HCT116 (cell line): ENCODE measurements at regions not wholly inside any gene's neighbourhood (a gene's known extent, or its start where the extent isn't known, plus 50 kb on each side); places are given as distances from the start of the nearest gene placed in this dataset.

Experiments used
- CTCF ChIP-seq, 3 experiments: fragments of 200-600 bp in 1 of 3; sonication (generic) in 1 of 3; IDR thresholded peaks in 2 of 3; conservative IDR thresholded peaks in 1 of 3; 2 replicates each; pipeline ENCODE4 v1.5.1; 2012 to 2017; ENCODE audit warnings: low read depth in 2 of 3, low read length in 2 of 3, antibody characterized with exemption in 1 of 3, borderline replicate concordance in 1 of 3, control low read depth in 1 of 3, mild to moderate bottlenecking in 1 of 3, mixed read lengths in 1 of 3, mixed run types in 1 of 3, moderate library complexity in 1 of 3; ENCODE audit not compliant: insufficient read depth in 1 of 3
- POLR2A ChIP-seq: IDR thresholded peaks from 2 replicates; pipeline ENCODE4 v1.7.0; 2011; ENCODE audit warnings: borderline replicate concordance; ENCODE audit not compliant: insufficient read depth, insufficient read length; ENCODE audit errors: extremely low read depth

GRCh38 chr15:81863162-81863561, 182.7 kb downstream of the MEX3B start:
- TF ChIP-seq POLR2A (no peak), CTCF (IDR thresholded peaks at IDR 0.05 in 2 of 3, conservative IDR thresholded peaks at IDR 0.05 in 1 of 3; ENCODE audit: borderline replicate concordance in 1 of 3, insufficient read depth in 1 of 3, low read depth in 2 of 3, low read length in 2 of 3) (no peak)
